ENCODE measurements at regions not wholly inside any gene's neighbourhood (a gene's known extent, or its start where the extent isn't known, plus 50 kb on each side); places are given as distances from the start of the nearest gene placed in this dataset.

DNA sequence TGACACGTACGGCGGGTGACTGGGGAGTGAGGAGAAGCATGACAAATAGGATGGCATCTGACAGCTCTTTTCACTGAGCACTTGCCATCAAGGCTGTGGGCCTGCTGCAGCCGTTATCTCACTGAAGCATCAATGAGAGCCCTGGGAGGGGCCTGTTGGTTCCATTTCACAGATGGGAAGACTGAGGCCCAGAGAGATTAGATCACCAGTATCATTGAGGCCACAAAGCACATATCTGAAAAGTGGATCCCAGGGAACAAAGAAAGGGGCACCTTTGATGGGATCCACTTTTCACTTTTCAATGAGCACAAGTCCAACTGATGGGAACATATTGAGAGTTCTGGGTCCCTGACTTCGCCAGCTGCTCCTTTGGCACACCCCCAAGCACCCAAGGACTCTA lies 144.4 kb upstream of the LHX1 start:
- intact Hi-C loops (cut with DNase I) = no loop called here
- ATAC-seq (ENCODE audit: poor library complexity) (no peak), DNase-seq (no peak)

- intact Hi-C loops (cut with DNase I) = no loop called here
- ATAC-seq (ENCODE audit: poor library complexity) (no peak), DNase-seq (no peak)
Observed at GRCh38 chr17:36793976-36794375, 143.3 kb upstream of the LHX1 start.

DNA sequence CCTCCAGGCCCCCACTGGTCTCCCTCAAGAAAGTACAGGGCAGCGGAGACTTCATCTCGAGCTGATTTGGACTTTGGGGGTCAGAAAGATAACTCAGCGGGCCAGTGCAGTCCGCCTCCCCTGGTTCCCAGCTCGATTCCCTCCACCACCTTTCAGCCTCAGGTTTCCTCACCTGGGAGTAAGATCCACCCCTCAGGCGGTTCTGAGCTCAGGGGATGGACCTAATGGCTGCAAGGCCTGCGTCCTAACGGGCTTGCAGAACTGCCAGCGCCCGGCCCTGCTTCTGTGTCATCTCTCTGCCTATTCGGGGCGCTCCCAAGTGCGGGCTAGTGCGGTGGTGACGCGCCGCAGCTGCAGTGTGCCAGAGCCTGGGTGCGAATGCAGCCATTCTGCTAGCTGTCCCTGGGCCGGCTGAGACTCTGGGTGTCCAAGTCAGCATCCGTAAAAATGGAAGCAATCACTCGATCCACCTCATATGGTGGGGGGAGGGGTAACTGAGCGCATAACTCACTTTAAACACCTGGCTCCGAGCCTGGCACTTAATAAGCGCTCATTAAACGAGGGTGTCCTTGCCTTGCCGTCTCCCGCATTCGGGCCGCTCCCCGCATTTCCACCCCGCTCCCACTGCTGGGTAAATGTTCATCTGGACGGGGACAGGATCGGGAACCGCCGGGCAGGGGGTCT lies 129.6 kb upstream of the LHX1 start:
- intact Hi-C loops (cut with DNase I) = no loop called here
- ATAC-seq (ENCODE audit: poor library complexity) = no peak

DNA sequence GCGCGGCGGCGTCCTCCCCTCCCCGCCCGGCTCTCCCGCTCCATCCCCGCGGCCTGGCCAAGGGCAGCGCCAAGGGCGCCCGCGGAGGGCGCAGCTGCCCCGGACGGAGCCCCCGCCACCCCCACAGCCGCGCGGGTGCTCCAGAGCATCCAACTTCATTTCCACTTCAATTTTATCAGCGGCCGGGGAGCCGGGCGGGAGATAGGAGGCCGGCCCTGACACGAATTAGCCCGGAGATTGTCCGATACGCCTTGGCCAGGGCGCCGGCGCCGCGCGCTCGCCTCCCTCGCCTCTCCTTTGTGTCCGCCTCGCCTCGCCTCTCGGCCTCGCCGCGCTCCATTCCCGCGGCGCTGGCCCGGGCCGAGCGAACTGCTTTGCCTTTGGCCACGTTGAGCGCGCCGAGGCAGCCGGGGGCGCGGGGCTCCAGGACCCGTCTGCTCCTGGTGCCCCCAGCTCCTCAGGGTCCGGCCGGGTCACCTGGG lies 129.1 kb upstream of the LHX1 start:
- intact Hi-C loops (cut with DNase I) = no loop called here
- ATAC-seq (ENCODE audit: poor library complexity) = no peak
- no peak for DNase-seq

More for the DNA sequence above, 129.6 kb upstream of the LHX1 start:
- DNase-seq = no peak

DNA sequence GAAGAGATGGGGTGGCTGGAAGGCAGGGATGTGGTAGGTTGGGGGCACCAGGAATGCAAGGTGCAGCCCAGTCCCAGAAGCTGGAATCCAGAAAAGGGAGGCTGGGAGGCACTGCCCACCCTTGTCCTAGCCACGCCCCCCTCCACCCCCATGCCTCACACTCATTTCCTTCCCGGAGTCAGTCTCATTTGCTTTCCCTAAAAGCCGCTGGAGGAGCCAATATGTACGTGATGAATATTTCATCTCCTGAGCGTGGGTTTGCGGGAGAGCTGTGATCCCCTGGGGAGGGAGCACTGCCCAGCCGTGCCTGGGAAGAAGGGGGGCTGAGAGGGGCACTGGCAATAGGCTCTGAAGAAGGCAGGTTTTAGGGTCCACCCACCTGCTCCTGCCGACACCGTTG lies 124.5 kb upstream of the LHX1 start:
- DNase-seq = no peak
- intact Hi-C loops (cut with DNase I) = no loop called here

GRCh38 chr17:36813357-36813756 lies 123.9 kb upstream of the LHX1 start:
- no peak for ATAC-seq (ENCODE audit: poor library complexity)
- no peak for DNase-seq
- intact Hi-C loops (cut with DNase I) = no loop called here

More for the DNA sequence above, 124.5 kb upstream of the LHX1 start:
- ATAC-seq (ENCODE audit: poor library complexity) = no peak

DNA sequence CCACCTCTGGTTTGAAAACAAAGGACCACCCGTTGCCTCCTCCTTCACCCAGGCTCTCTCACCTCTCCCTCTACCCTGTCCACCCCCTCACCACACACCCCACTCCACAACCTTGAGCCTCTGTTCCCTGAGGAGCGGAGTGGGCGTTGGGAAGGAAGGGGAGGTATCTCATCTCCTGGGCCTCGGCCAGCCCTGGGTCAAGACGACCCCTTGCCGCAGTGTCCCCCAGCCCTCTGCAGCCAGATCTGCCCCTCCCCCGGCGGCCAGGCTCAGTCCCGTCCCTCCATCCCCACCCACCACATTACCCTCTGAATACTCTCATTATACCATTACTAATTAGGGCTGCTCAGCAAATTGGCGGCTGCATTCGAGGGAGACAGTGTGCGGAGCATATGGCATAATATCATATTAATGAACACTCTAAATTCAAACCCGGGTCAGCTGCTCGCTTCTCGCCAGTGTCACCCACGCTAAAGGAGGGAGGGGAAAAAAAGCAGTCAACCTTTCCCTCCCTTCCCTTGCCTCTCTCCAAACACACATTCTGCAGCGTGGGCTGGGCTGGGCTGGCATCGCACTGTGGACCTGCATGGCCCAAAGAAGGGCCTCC lies 123.2 kb upstream of the LHX1 start:
- ATAC-seq (ENCODE audit: poor library complexity) (no peak), DNase-seq (no peak)
- intact Hi-C loops (cut with DNase I) = no loop called here

DNA sequence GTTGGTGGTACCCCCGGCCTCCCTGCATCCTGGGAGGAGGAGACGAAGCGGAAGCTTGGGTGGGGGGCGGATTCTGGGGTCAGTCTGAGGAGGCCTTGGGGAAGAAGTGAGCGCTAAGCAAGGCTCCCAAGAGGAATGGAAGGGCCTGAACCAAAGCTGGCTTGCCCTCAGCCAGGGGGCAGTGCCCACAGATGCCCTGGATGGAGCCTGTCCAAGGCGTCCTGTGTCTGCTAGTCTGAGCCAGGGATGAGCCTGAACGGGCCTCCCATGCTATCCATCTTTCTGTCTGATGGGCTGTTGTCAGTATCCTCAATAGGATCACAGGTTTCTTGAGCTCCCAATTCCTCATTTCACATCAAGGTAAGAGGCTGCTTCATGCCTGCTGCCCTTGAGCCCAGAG lies 122.3 kb upstream of the LHX1 start:
- intact Hi-C loops (cut with DNase I) = no loop called here
- no peak for DNase-seq

DNA sequence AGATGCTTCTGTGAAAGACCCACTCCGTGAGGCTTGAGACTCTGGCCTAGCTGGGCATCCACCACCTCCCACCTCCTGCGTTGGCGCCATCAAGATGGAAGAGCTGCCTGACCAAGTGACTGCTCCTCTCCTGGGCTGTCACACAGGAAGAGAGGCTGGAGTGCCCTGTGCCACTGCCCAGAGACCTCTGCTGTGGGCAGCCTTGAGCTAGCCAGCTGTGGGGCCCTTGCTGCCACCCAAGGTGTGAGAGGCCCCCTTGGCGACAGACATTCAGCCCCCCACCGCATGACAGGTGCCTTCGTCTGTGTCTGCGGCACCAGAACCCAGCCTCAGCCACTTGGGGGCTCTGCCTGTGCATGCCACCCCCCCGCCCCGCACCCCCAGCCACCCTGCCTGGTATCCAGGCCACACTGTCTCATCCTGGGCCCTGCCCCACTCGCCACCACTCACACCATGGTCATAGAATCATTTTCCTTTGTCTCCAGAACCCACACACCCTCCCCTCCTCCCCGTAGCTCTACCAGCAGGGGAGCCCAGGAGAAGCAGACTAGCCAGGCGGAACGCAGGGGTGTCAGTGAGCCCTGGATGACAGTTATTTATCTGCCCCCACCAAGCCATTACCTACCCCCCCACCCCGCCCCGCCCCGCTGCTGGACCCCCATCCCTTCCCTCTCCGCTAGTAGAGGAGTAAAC lies 120.9 kb upstream of the LHX1 start:
- ATAC-seq (ENCODE audit: poor library complexity) (no peak), DNase-seq (no peak)
- intact Hi-C loops (cut with DNase I) = no loop called here

More for the DNA sequence above, 122.3 kb upstream of the LHX1 start:
- ATAC-seq (ENCODE audit: poor library complexity) = no peak

- intact Hi-C loops (cut with DNase I) = no loop called here
- ATAC-seq (ENCODE audit: poor library complexity) (no peak), DNase-seq (no peak)
Observed at GRCh38 chr17:36816907-36817288, 120.4 kb upstream of the LHX1 start.

- DNase-seq = no peak
- intact Hi-C loops (cut with DNase I) = no loop called here
- ATAC-seq (ENCODE audit: poor library complexity) = no peak
Observed at GRCh38 chr17:36817483-36818048, 119.7 kb upstream of the LHX1 start.

- intact Hi-C loops (cut with DNase I) = no loop called here
- no peak for ATAC-seq (ENCODE audit: poor library complexity)
Observed at GRCh38 chr17:36818134-36818825, 119.0 kb upstream of the LHX1 start.

DNA sequence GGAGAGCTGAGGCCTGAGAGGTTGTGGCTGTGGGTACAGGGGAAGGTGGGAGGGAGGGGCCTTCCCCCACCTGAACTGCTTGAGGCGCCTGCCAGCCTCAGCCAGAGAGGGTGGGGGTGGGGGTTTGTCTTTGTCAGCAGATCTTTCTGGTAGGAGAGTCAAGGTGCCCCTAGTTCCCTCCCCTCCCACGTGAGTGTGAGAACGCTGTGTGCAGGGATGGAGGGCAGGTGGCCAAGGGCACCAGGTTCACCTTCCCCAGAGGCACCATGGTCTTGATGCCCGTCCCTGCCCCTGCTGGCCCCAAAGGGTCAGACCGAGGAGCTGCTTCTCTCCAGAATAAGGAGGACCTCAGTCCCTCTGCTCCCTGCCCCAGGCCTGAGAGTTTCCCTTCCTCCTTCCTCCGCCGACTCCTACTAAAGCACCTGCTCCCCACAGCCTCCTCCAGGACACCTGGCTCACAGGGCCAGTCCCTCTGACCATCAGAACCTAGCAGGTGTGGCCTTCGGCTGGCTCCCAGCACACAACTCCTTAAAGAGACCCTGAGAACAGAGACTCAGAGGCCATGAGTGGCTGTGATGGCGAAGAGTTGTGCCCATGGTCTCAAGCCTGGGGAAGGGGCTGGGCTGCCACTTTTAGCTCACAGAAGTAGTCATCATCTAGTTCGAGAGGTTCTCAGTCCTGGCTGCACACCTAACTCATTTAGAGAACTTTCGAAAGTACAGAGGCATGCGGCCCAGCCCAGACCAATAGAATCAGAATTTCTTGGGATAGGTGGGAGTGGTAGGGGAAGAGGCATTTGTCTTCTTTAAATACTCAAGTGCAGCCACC lies 113.2 kb upstream of the LHX1 start:
- no peak for DNase-seq
- intact Hi-C loops (cut with DNase I) = no loop called here
- ATAC-seq (ENCODE audit: poor library complexity) = no peak

More at GRCh38 chr17:36818134-36818825, 119.0 kb upstream of the LHX1 start:
- DNase-seq = no peak

- DNase-seq = no peak
- intact Hi-C loops (cut with DNase I) = no loop called here
- ATAC-seq (ENCODE audit: poor library complexity) = no peak
Observed at GRCh38 chr17:36824678-36825101, 112.6 kb upstream of the LHX1 start.

DNA sequence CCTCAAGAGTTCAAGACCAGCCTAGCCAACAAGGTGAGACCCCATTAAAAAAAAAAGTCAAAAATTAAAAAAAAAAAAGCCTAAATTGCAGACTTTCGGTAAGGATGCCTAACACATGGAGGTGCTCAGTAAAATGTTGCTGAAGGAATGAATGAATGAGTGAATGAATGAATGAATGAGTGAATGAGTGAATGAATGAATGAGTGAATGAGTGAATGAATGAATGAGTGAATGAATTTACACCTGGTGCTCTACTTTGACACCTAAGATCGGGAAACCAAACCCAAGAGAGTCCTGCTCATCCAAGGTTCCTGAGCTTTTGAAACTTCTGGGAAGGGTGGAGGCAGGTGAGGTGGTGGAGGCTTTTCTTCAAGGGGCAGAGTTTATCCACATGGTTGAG lies 112.2 kb upstream of the LHX1 start:
- no peak for DNase-seq
- intact Hi-C loops (cut with DNase I) = no loop called here
- no peak for ATAC-seq (ENCODE audit: poor library complexity)

DNA sequence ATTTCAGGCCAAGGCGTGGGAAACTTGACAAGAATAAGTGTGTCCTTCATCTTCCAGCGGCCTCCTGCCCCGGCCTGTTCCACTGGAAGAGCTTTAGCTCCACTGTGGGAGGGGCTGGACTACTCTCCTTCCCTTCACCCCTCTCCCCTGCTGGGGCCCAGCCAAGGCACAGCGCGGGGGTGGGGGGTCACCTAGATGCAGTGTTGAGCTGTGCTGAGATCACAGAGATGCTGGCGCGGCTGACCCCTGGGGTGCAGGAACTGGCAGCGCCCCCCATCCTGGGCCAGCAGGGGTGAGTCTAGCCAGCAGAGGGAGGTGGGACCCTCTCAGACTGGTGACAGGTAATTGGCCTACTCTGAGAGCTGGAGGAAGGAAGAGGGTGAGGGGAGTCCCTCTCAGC lies 111.8 kb upstream of the LHX1 start:
- DNase-seq (no peak), ATAC-seq (ENCODE audit: poor library complexity) (no peak)
- intact Hi-C loops (cut with DNase I) = no loop called here

DNA sequence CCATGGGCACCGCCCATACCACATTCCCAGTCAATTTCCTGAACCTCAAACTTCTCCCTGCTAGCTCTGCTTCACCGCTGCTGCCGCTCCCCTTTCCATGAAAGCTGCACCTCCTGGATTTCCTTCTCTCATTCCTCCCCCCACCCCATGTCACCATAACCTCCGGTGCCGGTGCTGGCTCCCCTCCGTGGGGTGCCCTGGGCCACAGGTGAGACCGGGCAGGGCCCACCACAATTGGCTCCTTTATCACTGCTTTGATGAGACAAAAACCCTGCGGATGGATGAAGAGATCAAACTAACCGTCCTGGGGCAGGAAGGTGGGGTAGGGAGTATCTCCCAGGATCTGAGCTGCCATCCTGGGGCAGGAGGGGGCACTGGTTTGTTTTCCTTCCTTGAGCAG lies 111.3 kb upstream of the LHX1 start:
- ATAC-seq (ENCODE audit: poor library complexity) (no peak), DNase-seq (no peak)
- intact Hi-C loops (cut with DNase I) = no loop called here

DNA sequence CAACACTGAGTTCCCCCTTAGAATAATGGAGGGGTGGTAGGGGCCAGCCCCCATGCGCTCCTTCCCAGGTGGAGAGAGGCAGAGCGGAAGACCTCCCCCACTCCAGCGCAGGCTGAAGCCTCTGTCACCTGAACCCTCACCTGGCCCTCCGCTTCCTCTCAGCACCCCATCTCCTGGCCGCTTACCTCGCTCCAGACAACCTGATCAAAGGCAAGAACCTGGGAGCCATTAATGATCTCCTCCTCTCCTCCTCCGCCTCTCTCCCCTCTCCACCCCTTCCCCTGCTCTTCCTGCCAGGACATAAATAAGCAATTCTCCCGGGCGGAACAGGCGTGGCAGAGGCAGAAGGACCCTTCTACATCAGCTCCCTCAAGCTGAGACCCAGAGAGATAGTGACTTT lies 110.2 kb upstream of the LHX1 start:
- intact Hi-C loops (cut with DNase I) = no loop called here
- ATAC-seq (ENCODE audit: poor library complexity) (no peak), DNase-seq (no peak)
